Tibial nerve (tissue), 4 donors: ENCODE measurements at regions not wholly inside any gene's neighbourhood (a gene's known extent, or its start where the extent isn't known, plus 50 kb on each side); places are given as distances from the start of the nearest gene placed in this dataset.

Source experiments
- EP300 ChIP-seq, 2 donors: sonication (generic); formaldehyde crosslinking; IDR thresholded peaks; one replicate each; pipeline ENCODE4 v1.6.1; 2017; ENCODE audit warnings: antibody characterized with exemption in 2 of 2, mild to moderate bottlenecking in 1 of 2
- POLR2A ChIP-seq, 2 donors: fragments of 450-650 bp; IDR thresholded peaks; one replicate each; pipeline ENCODE4 v1.6.1; 2017; ENCODE audit warnings: antibody characterized with exemption in 2 of 2, mild to moderate bottlenecking in 2 of 2, moderate library complexity in 2 of 2
- TF ChIP-seq, protein P1 (sequence below), 5 experiments: fragments of 200-600 bp in 3 of 5; fragments of 450-650 bp in 2 of 5; sonication (generic) in 3 of 5; IDR thresholded peaks; one replicate each; pipeline ENCODE4 v1.5.1; 2016 to 2019; ENCODE audit warnings: antibody characterized with exemption in 5 of 5, mild to moderate bottlenecking in 3 of 5, moderate library complexity in 2 of 5

DNA sequence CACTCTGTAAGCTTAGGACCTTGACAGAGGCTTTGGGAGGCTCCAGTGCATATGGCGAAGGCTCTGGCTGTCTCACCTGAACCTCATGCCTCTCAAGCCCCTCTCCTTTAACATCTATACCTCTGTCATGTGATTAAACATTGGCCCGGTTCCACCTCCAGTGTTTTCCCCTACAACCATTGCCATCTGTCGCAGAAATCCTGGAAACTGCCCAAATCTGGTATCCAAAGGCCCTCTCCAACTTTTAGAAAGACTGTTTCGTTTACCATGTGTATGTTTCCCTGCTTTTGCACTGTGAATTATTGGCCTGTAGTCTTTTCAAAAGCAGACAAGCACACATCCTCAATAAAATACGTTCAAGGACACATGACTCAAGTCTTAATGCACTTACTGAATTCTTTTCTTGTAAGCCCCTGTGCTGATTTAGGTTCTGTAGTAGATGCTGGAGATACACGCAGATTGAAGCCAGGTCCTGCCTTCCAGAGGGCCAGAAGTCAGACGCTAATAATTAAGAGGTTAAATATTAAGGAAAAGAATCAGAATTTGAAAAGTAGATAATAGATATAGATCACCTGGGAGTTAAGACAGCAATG, 386.4 kb upstream of the SLC14A2 start:
- TF ChIP-seq EP300 (IDR thresholded peaks at IDR 0.05): no peak
- TF ChIP-seq, protein P1, sequence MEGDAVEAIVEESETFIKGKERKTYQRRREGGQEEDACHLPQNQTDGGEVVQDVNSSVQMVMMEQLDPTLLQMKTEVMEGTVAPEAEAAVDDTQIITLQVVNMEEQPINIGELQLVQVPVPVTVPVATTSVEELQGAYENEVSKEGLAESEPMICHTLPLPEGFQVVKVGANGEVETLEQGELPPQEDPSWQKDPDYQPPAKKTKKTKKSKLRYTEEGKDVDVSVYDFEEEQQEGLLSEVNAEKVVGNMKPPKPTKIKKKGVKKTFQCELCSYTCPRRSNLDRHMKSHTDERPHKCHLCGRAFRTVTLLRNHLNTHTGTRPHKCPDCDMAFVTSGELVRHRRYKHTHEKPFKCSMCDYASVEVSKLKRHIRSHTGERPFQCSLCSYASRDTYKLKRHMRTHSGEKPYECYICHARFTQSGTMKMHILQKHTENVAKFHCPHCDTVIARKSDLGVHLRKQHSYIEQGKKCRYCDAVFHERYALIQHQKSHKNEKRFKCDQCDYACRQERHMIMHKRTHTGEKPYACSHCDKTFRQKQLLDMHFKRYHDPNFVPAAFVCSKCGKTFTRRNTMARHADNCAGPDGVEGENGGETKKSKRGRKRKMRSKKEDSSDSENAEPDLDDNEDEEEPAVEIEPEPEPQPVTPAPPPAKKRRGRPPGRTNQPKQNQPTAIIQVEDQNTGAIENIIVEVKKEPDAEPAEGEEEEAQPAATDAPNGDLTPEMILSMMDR (IDR thresholded peaks at IDR 0.05): no peak
- no peak for TF ChIP-seq POLR2A (IDR thresholded peaks at IDR 0.05)
